ENCODE measurements at regions not wholly inside any gene's neighbourhood (a gene's known extent, or its start where the extent isn't known, plus 50 kb on each side); places are given as distances from the start of the nearest gene placed in this dataset.
"Not testable (repeated sequence)": the region's sequence is repeated elsewhere in the genome, so short reads cannot be mapped to it uniquely, and the experiment has no call there.

GRCh38 chr17:20917610-20918306 lies 125.1 kb downstream of the USP22 start:
- not testable (repeated sequence) for DNase-seq

DNA sequence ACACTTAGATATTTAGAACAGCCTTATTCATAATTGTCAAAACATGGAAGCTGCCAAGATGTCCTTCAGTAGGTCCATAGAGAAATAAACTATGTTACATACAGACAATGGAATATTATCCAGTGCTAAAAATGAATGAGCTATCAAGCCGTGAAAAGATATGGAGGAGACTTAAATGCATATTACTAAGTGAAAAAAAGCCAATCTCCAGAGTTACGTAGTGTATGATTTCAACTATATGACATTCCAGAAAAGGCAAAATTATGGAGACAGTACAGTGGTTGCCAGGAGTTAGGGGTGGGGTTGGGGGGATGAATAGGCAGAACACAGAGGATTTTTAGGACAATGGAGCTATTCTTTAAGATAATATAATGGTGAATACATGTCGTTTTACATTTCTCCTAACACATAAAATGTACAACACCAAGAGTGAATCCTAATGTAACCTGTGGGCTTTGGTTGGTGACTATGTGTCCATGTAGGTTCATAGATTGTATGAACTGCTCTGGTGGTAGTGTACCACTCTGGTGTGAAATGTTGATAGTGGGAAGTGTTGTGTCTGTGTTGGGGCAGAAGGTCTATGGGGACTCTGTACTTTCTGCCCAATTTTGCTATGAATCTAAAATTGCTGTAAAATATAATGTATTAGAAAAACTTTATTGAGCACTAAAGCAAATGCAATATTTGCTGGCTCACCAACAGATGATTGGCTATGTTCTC lies 122.6 kb downstream of the USP22 start:
- DNase-seq, result no peak

DNA sequence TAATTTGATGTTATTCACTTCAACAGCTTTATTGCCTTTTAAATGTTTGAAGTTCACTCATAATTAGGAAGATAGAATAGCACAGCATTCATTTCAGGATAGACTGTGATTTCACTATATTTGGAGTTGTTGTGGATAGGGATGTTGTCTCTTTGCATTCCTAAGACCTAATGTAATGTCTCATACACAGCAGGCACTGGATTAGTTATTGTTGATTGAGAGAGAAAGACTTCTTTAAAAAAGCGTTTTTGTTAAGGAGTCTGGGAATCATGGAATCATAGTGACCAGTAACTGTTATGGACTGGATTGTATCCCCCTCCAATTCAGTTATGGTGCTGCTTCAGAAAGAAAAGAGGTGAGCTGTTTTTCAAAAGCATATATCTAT lies 122.0 kb downstream of the USP22 start:
- DNase-seq, result no peak

GRCh38 chr17:20922128-20922670 lies 120.6 kb downstream of the USP22 start:
- DNase-seq, result no peak

- DNase-seq, result no peak
Measured at GRCh38 chr17:20924306-20924705, 118.5 kb downstream of the USP22 start.

DNA sequence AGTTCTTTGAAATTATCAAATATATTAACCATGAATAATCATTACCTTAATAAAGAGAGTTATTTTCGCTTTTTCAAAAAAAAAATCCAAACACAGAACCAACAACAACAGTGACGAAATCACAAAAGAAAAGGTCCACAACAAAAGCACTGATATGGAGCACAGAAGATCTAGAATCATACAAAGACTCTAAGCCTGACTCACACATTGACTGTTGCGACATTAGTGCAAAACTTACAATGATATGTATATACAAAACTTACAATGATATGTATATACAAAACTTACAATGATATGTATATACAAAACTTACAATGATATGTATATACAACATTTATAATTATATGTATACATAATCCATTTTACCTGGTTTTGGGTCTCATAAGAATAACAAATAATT lies 117.7 kb downstream of the USP22 start:
- DNase-seq, result no peak

- no peak for DNase-seq
Measured at GRCh38 chr17:20925954-20926353, 116.9 kb downstream of the USP22 start.

DNA sequence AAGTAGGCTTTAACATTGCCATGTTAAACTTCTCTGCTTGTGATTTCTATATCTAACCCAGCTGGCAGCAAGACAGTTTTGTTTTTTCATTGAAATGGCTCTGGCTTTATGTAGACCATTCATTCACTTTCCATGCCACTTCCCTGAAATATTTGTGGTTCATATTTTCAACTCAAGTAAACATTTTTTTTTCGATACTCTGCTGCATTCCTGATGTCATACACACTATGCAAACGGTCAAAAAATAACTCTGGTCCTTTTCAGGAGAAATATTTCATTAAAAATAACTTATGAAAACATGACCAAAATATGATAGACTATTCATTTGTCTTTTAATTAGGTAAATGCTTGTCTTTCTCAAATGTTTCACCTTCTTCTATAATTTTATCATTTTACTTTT lies 116.3 kb downstream of the USP22 start:
- no peak for DNase-seq

GRCh38 chr17:20927308-20927977 lies 115.4 kb downstream of the USP22 start:
- DNase-seq, result no peak

- DNase-seq, result no peak
Measured at GRCh38 chr17:20929334-20929733, 113.5 kb downstream of the USP22 start.

DNA sequence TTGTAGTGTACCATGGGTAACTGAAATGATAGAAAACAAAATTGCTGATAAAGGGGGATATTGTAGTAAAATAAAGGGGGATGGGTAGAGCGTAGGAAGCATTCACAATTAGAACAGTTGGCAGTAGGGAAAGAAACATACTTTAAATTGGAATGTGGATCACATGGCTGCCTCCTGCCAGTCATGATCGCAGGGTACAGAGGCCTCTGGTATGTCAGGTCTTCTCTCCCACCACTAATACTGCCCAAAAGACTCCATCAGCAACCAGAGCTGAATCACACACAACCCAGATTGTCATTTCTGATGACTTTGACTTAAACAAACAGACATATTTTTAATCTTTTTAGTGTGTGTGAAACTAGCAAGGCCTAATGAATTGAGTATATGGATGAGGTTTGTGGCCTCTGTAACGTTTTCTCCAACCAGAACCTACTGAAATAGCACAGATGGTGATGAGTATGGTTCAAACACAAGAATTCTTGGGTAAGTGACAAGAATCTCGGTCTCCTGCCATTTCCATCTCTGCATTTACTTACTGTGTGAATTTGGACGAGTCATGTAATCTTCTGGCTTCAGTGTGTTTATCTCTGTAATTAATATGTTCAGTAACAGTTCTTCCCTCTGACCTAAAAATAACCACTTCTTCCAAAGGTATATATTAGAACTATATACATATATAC lies 112.6 kb downstream of the USP22 start:
- no peak for DNase-seq

- not testable (repeated sequence) for DNase-seq
Measured at GRCh38 chr17:20933040-20933439, 109.8 kb downstream of the USP22 start.

GRCh38 chr17:20934288-20934687 lies 108.5 kb downstream of the USP22 start:
- DNase-seq, result no peak

- no peak for DNase-seq
Measured at GRCh38 chr17:20935740-20936139, 107.1 kb downstream of the USP22 start.

DNA sequence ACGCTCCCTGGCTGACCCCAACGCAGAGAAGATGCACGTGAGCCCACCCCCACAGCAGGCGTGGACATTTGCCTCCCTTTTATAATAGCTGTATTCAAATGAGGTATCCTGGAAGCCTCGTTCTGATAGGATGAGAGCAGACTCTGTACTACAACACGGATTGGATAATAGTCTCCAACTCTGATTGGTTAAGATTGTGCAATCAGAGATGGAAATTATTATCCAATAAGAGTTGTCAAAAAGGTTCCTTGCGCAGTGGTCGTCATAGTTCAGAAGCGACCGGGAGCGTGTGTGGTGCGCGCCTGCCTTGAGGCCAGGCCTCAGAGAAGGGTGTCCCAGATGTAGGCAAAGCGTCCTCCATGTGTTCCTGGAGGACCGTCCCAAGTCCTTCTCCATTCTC lies 104.6 kb downstream of the USP22 start:
- DNase-seq, result no peak

DNA sequence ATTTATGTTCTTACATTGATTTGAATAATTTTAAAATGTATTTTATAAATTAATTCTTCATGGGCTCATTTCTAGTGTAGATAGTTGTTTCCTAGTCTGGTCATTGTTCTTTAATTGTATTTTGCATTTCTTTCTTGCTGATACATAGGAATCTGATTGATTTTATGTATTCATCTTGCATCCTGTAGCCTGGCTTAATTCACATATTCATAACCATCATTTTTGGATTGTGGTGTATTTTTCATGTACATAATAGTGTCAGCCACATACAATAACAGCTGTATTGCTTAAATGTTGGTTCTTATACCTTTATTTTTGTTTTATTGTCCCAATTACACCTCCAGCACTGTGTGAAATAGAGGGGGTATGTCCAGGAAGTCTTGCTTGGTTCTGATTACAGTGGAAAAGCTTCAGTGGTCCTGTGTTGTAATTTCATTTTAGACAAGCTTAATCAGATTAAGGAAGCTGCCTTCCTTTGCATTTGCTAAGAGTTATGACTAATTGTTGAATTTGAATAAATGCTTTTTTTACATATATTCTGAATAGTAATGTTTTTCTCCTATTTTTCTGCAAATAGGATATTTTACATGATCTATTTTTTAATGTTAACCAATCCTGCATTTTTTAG lies 103.7 kb downstream of the USP22 start:
- no peak for DNase-seq

DNA sequence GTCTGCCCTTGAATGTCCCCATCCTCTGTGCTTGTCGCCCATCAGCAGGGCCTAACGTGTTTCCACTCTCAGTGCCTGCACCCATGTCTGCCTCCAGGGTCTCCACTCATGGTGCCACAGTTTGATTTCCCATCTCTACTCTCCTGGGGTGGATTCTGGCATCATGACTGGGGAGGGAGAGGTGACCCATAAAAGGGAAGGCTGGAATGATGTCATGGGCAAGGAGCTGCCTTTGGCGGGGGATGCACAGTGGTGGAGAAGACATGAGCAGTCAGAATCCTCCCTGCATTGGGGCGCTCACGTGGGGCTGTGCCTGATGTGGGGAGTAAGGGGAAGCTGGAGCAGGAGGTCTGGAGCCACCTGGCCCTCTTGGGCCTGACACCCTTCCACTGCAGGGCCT lies 100.9 kb downstream of the USP22 start:
- no peak for DNase-seq

- DNase-seq, result peak; percentile 39 to 44
Measured at GRCh38 chr17:20944014-20944865, 98.6 kb downstream of the USP22 start.

DNA sequence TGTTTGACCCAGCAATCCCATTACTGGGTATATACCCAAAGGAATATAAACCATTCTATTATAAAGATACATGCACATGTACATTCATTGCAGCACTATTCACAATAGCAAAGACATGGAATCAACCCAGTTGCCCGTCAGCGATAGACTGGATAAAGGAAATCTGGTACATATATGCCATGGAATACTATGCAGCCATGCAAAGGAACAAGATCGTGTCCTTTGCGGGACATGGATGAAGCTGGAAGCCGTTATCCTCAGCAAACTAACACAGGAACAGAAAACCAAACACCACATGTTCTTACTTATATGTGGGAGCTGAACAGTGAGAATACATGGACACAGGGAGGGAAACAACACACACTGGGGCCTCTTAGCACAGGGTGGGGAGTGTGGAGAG lies 95.1 kb downstream of the USP22 start:
- not testable (repeated sequence) for DNase-seq

GRCh38 chr17:20948984-20949777 lies 93.6 kb downstream of the USP22 start:
- peak; percentile 39 to 40 for DNase-seq
